Neural cell (in vitro differentiated cells): ENCODE measurements at regions not wholly inside any gene's neighbourhood (a gene's known extent, or its start where the extent isn't known, plus 50 kb on each side); places are given as distances from the start of the nearest gene placed in this dataset.

Source experiments
- CTCF ChIP-seq: fragments of 450-650 bp; IDR thresholded peaks from 2 replicates; pipeline ENCODE4 v1.5.1; 2014; ENCODE audit warnings: antibody characterized with exemption, mild to moderate bottlenecking, moderate library complexity; ENCODE audit not compliant: poor library complexity, severe bottlenecking
- EP300 ChIP-seq: fragments of 450-650 bp; conservative IDR thresholded peaks from 2 replicates; pipeline ENCODE4 v1.6.1; 2014; ENCODE audit warnings: antibody characterized with exemption, mild to moderate bottlenecking, moderate library complexity; ENCODE audit not compliant: poor library complexity, severe bottlenecking
- EZH2 ChIP-seq: fragments of 200-600, 300-800 bp; shearing (Covaris generic), sonication (generic); IDR thresholded peaks from 2 replicates; pipeline ENCODE4 v1.6.1; 2014; ENCODE audit warnings: antibody characterized with exemption, low read length, borderline replicate concordance, mild to moderate bottlenecking; ENCODE audit not compliant: insufficient read depth, poor library complexity, severe bottlenecking
- MXI1 ChIP-seq: fragments of 450-650 bp; conservative IDR thresholded peaks from 2 replicates; pipeline ENCODE4 v1.6.1; 2014; ENCODE audit warnings: antibody characterized with exemption, mild to moderate bottlenecking; ENCODE audit not compliant: poor library complexity, severe bottlenecking
- POLR2AphosphoS5 ChIP-seq: IDR thresholded peaks from 2 replicates; pipeline ENCODE4 v1.6.1; 2012
- REST ChIP-seq: IDR thresholded peaks from 2 replicates; pipeline ENCODE4 v1.6.1; 2012; ENCODE audit warnings: borderline replicate concordance
- TAF1 ChIP-seq: IDR thresholded peaks from 2 replicates; pipeline ENCODE4 v1.6.1; 2012; ENCODE audit warnings: low read depth

- TF ChIP-seq CTCF = no peak
- TF ChIP-seq TAF1 = no peak
- no peak for TF ChIP-seq EP300
- no peak for TF ChIP-seq EZH2
- TF ChIP-seq MXI1 = no peak
- TF ChIP-seq POLR2AphosphoS5 = no peak
- TF ChIP-seq REST = no peak
Observed at GRCh38 chr3:187918081-187918644, 172.9 kb upstream of the BCL6 start.
